ENCODE measurements at regions not wholly inside any gene's neighbourhood (a gene's known extent, or its start where the extent isn't known, plus 50 kb on each side); places are given as distances from the start of the nearest gene placed in this dataset.

GRCh38 chr11:71075116-71075720 is 177.2 kb downstream of the SHANK2 start:
- Histone ChIP-seq H3K4me1 (ENCODE audit: control insufficient read depth, low read length) (no peaks in the 10 kb centered on the region), H3K79me2 (ENCODE audit: control insufficient read depth, low read length) (no peaks in the 10 kb centered on the region), H3K9me3 (ENCODE audit: control insufficient read depth, insufficient read depth, low read length) (no peaks in the 10 kb centered on the region), H3K4me2 (ENCODE audit: low read length) (no peak overlapping the region), H3K9me2 (replicated peaks; ENCODE audit: control insufficient read depth, low read length) (no peaks in the 10 kb centered on the region), H4K20me1 (ENCODE audit: control insufficient read depth, insufficient read depth, low read depth, low read length) (no peaks in the 10 kb centered on the region), H3K27me3 (ENCODE audit: control insufficient read depth, low read length) (no peaks in the 10 kb centered on the region), H3K36me3 (ENCODE audit: control insufficient read depth, low read length) (no peaks in the 10 kb centered on the region), H3F3A (ENCODE audit: control insufficient read depth, insufficient read depth) (no peaks in the 10 kb centered on the region), H3K4me3 (ENCODE audit: low read length) (no peak overlapping the region), H3K27ac (ENCODE audit: low read depth, low read length) (no peak overlapping the region)
- no peak for TF ChIP-seq EZH2phosphoT487 (IDR thresholded peaks at IDR 0.05; ENCODE audit: borderline replicate concordance, low read length)
- TF ChIP-seq CTCF (IDR thresholded peaks at IDR 0.05; ENCODE audit: low read depth, low read length, poor library complexity, severe bottlenecking), result no peak

- Histone ChIP-seq H3K36me3 (ENCODE audit: control insufficient read depth, low read length) (no peaks in the 10 kb centered on the region), H3K27me3 (ENCODE audit: control insufficient read depth, low read length) (no peaks in the 10 kb centered on the region), H3K4me2 (ENCODE audit: low read length) (no peak overlapping the region), H3K9me2 (replicated peaks; ENCODE audit: control insufficient read depth, low read length) (no peaks in the 10 kb centered on the region), H3K4me3 (ENCODE audit: low read length) (no peak overlapping the region), H3F3A (ENCODE audit: control insufficient read depth, insufficient read depth) (no peaks in the 10 kb centered on the region), H3K4me1 (ENCODE audit: control insufficient read depth, low read length) (no peaks in the 10 kb centered on the region), H4K20me1 (ENCODE audit: control insufficient read depth, insufficient read depth, low read depth, low read length) (no peaks in the 10 kb centered on the region), H3K79me2 (ENCODE audit: control insufficient read depth, low read length) (no peaks in the 10 kb centered on the region), H3K9me3 (ENCODE audit: control insufficient read depth, insufficient read depth, low read length) (peaks cover 4% of the 10 kb centered on the region; the same call in 1 of the 2 replicates), H3K27ac (ENCODE audit: low read depth, low read length) (no peak overlapping the region)
- TF ChIP-seq CTCF (IDR thresholded peaks at IDR 0.05; ENCODE audit: low read depth, low read length, poor library complexity, severe bottlenecking) (no peak), EZH2phosphoT487 (IDR thresholded peaks at IDR 0.05; ENCODE audit: borderline replicate concordance, low read length) (no peak)
These were observed 180.5 kb downstream of the SHANK2 start for GRCh38 chr11:71071736-71072509.

- no peaks in the 10 kb centered on the region for H3K4me1 ChIP-seq (ENCODE audit: control insufficient read depth, low read length)
- H3K79me2 ChIP-seq (ENCODE audit: control insufficient read depth, low read length), result no peaks in the 10 kb centered on the region
- H3K36me3 ChIP-seq (ENCODE audit: control insufficient read depth, low read length), result no peaks in the 10 kb centered on the region
- no peaks in the 10 kb centered on the region for H4K20me1 ChIP-seq (ENCODE audit: control insufficient read depth, insufficient read depth, low read depth, low read length)
- H3K4me3 ChIP-seq (ENCODE audit: low read length), result no peak overlapping the region
- no peaks in the 10 kb centered on the region for H3K9me2 ChIP-seq (replicated peaks; ENCODE audit: control insufficient read depth, low read length)
- H3F3A ChIP-seq (ENCODE audit: control insufficient read depth, insufficient read depth), result no peaks in the 10 kb centered on the region
- peaks cover 4% of the 10 kb centered on the region; the same call in 1 of the 2 replicates for H3K9me3 ChIP-seq (ENCODE audit: control insufficient read depth, insufficient read depth, low read length)
- H3K27ac ChIP-seq (ENCODE audit: low read depth, low read length), result no peak overlapping the region
- no peak overlapping the region for H3K4me2 ChIP-seq (ENCODE audit: low read length)
- H3K27me3 ChIP-seq (ENCODE audit: control insufficient read depth, low read length), result no peaks in the 10 kb centered on the region
- TF ChIP-seq CTCF (IDR thresholded peaks at IDR 0.05; ENCODE audit: low read depth, low read length, poor library complexity, severe bottlenecking) (no peak), EZH2phosphoT487 (IDR thresholded peaks at IDR 0.05; ENCODE audit: borderline replicate concordance, low read length) (no peak)
These were observed 181.6 kb downstream of the SHANK2 start for GRCh38 chr11:71070490-71071453.

All from DOHH2 (cell line).